ENCODE measurements at regions not wholly inside any gene's neighbourhood (a gene's known extent, or its start where the extent isn't known, plus 50 kb on each side); places are given as distances from the start of the nearest gene placed in this dataset.

- H3K4me3 ChIP-seq (ENCODE audit: low read depth, low read length), result no peak overlapping the region
- DNase-seq (ENCODE audit: low read depth), result no peak
- TF ChIP-seq, protein P1, sequence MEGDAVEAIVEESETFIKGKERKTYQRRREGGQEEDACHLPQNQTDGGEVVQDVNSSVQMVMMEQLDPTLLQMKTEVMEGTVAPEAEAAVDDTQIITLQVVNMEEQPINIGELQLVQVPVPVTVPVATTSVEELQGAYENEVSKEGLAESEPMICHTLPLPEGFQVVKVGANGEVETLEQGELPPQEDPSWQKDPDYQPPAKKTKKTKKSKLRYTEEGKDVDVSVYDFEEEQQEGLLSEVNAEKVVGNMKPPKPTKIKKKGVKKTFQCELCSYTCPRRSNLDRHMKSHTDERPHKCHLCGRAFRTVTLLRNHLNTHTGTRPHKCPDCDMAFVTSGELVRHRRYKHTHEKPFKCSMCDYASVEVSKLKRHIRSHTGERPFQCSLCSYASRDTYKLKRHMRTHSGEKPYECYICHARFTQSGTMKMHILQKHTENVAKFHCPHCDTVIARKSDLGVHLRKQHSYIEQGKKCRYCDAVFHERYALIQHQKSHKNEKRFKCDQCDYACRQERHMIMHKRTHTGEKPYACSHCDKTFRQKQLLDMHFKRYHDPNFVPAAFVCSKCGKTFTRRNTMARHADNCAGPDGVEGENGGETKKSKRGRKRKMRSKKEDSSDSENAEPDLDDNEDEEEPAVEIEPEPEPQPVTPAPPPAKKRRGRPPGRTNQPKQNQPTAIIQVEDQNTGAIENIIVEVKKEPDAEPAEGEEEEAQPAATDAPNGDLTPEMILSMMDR (IDR thresholded peaks at IDR 0.05; ENCODE audit: insufficient read depth, low read length, poor library complexity, severe bottlenecking), result no peak
- H3K27me3 ChIP-seq (ENCODE audit: control insufficient read depth, insufficient read depth, low read length), result no peaks in the 10 kb centered on the region
- no peaks in the 10 kb centered on the region for H3K36me3 ChIP-seq (ENCODE audit: control insufficient read depth, insufficient read depth, low read length)
Measured at GRCh38 chr6:150456466-150456865, 87.7 kb downstream of the IYD start.

DNA sequence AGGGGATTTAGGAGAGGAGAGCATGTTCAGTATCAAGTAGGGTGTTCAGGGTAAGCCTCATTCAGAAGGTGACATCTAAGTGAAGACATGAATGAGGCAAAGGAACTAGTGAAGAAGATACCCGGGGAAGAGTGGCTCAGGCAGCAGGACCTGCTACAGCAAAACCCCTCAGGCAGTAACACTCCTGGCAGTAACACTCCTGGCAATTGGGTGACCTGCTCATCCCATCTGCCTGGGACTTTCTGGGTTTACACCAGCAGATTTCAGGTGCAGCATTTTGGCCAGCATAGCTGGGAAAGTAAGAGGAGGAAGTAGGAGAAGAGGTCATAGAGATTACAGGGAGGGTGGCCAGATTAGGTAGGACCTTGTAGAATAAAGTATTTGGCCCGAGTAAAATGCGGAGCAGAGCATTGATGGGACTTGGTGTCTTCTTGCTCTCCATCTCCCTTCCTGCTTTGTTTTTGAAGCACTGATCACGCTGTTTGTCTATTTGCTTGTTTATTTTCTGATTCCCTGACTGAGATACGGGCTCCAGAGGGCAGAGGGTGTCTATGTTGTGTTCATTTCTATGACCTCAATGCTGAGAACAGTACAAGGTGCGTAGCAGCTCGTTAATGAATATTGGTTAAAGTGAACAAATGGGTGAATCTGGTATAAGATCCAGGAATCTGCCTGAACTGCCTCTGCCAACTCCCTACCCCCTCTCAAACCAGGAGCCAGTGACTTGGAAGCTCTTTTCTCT lies 88.3 kb downstream of the IYD start:
- no peak for DNase-seq (ENCODE audit: low read depth)
- Histone ChIP-seq H3K27me3 (ENCODE audit: control insufficient read depth, insufficient read depth, low read length) (no peaks in the 10 kb centered on the region), H3K4me3 (ENCODE audit: low read depth, low read length) (no peak overlapping the region), H3K36me3 (ENCODE audit: control insufficient read depth, insufficient read depth, low read length) (no peaks in the 10 kb centered on the region)
- TF ChIP-seq, protein P1 (IDR thresholded peaks at IDR 0.05; ENCODE audit: insufficient read depth, low read length, poor library complexity, severe bottlenecking), result no peak

DNA sequence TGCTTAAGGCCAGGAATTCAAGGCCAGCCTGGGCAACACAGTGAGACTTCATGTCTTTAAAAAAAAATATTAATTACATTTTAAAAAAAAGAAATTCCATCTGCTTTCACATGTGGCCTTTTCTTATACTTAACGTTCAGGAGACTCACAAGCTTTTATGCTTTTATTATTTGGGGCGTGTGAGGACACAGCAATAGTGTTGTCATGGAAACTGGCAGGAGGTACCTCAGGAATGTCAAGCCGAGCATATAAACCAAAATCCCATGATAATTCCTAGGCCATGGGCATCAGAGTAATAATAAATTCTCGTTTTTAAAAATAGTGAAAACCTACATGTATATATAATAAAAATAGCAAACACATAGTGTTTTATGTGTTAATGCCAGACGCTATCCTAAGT lies 89.8 kb downstream of the IYD start:
- no peak for DNase-seq (ENCODE audit: low read depth)
- H3K4me3 ChIP-seq (ENCODE audit: low read depth, low read length), result no peak overlapping the region
- TF ChIP-seq, protein P1 (IDR thresholded peaks at IDR 0.05; ENCODE audit: insufficient read depth, low read length, poor library complexity, severe bottlenecking), result no peak
- H3K27me3 ChIP-seq (ENCODE audit: control insufficient read depth, insufficient read depth, low read length), result no peaks in the 10 kb centered on the region
- H3K36me3 ChIP-seq (ENCODE audit: control insufficient read depth, insufficient read depth, low read length), result no peaks in the 10 kb centered on the region

DNA sequence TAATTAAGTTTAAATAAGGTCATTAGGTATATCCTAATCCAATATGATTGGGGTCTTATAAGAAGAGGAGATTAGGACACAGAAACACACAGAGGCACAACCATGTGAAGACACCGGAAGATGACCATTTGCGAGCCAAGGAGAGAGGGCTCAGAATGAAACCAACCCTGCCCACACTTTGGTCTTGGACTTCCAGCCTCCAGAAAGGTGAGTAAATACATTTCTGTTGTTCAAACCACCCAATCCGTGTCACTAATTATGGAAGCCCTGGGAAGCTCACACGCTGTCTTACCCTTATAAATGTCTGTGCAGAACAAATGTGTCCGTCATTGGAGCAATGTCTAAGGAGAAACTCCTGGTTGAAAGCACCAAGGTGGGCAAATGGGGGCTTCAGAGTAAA lies 95.0 kb downstream of the IYD start:
- TF ChIP-seq, protein P1 (IDR thresholded peaks at IDR 0.05; ENCODE audit: insufficient read depth, low read length, poor library complexity, severe bottlenecking), result no peak
- H3K27me3 ChIP-seq (ENCODE audit: control insufficient read depth, insufficient read depth, low read length), result no peaks in the 10 kb centered on the region
- no peak for DNase-seq (ENCODE audit: low read depth)
- no peak overlapping the region for H3K4me3 ChIP-seq (ENCODE audit: low read depth, low read length)
- no peaks in the 10 kb centered on the region for H3K36me3 ChIP-seq (ENCODE audit: control insufficient read depth, insufficient read depth, low read length)

DNA sequence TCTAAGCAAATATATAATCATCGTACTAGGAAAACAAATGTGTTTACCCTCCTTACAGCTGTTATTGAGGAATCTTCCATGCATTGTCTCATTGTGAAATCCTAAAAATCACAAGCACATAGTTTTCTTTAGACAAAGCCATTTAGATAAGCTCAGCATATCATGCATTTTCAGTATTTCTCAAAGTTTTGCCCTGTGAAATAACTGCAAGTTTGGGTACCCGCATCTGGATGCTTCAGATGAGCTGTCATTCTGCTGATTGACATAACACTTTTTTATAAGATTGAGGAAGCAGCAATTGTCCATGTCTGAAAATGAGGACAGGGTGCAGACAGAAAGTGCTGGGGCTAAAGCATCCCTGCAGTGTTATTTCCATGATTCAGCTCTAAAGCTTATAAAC lies 96.2 kb downstream of the IYD start:
- TF ChIP-seq, protein P1 (IDR thresholded peaks at IDR 0.05; ENCODE audit: insufficient read depth, low read length, poor library complexity, severe bottlenecking), result no peak
- H3K4me3 ChIP-seq (ENCODE audit: low read depth, low read length), result no peak overlapping the region
- no peaks in the 10 kb centered on the region for H3K36me3 ChIP-seq (ENCODE audit: control insufficient read depth, insufficient read depth, low read length)
- H3K27me3 ChIP-seq (ENCODE audit: control insufficient read depth, insufficient read depth, low read length), result no peaks in the 10 kb centered on the region
- DNase-seq (ENCODE audit: low read depth), result no peak

DNA sequence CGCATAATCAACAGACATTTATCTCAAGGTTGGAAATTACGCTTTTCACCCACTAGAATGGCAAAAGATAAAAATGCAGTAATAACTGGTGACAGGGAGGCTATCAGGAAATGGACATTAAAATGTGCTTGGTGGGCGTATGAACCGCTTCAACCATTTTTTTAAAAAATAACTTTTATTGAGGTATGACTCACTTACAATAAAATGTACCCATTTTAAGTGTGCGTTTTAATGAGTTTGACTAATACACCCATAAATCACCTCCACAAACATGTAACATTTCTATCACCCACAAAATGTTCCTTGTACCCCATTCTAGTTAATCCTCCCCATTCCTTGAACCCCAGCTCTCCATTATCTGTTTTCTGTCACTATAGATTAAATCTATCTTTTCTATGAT lies 96.8 kb downstream of the IYD start:
- H3K27me3 ChIP-seq (ENCODE audit: control insufficient read depth, insufficient read depth, low read length), result no peaks in the 10 kb centered on the region
- TF ChIP-seq, protein P1 (IDR thresholded peaks at IDR 0.05; ENCODE audit: insufficient read depth, low read length, poor library complexity, severe bottlenecking), result no peak
- no peak for DNase-seq (ENCODE audit: low read depth)
- no peak overlapping the region for H3K4me3 ChIP-seq (ENCODE audit: low read depth, low read length)
- no peaks in the 10 kb centered on the region for H3K36me3 ChIP-seq (ENCODE audit: control insufficient read depth, insufficient read depth, low read length)
